A549 (cell line): ENCODE measurements at regions not wholly inside any gene's neighbourhood (a gene's known extent, or its start where the extent isn't known, plus 50 kb on each side); places are given as distances from the start of the nearest gene placed in this dataset.

ENCODE experiments used
- ATAC-seq, 2 experiments: fragments of 200-7000 bp in 1 of 2; fragments of >200 bp in 1 of 2; cut with Nextera tagmentation in 1 of 2; cut with Tn5 transposase in 1 of 2; 3 replicates each; pipeline versions ENCODE4 v1.8.0 to v1.9.1; 2018 to 2020; ENCODE audit warnings: mild to moderate bottlenecking in 1 of 2, moderate library complexity in 1 of 2
- CTCF ChIA-PET: fragments of 300-600 bp; sonication (Branson Sonifier 250); formaldehyde crosslinking; extraction: SDS; loops from one replicate; lab custom pipeline; 2021; ENCODE audit warnings: antibody characterized with exemption, inconsistent platforms; lab: Yijun Ruan, JAX
- POLR2A ChIA-PET: fragments of 350-600 bp; formaldehyde crosslinking; extraction: SDS; loops from one replicate; lab custom pipeline; 2021; ENCODE audit warnings: antibody characterized with exemption, inconsistent platforms; lab: Yijun Ruan, JAX
- DNase-seq, 2 experiments: peaks; one replicate each; pipeline versions ENCODE4 v3.0.0 to v3.0.0-alpha.2; 2011 to 2016; ENCODE audit warnings: low read depth in 1 of 2, low spot score in 1 of 2
- FAIRE-seq: peaks from 2 replicates; lab custom pipeline; 2011; peaks lifted over from hg19 to GRCh38; lab: Jason Lieb, UNC
- H3K27ac ChIP-seq, 2 experiments: fragments of >200 bp; sonication (Bioruptor Twin); formaldehyde crosslinking; 3 replicates each; pipeline ENCODE4 v1.5.1; 2016 to 2017
- H3K4me1 ChIP-seq: fragments of >200 bp; sonication (Bioruptor Twin); formaldehyde crosslinking; 3 replicates; pipeline ENCODE4 v1.6.1; 2016
- H3K4me2 ChIP-seq: fragments of >200 bp; sonication (Bioruptor Twin); formaldehyde crosslinking; 3 replicates; pipeline ENCODE4 v1.6.1; 2016
- H3K4me3 ChIP-seq: fragments of >200 bp; sonication (Bioruptor Twin); formaldehyde crosslinking; 3 replicates; pipeline ENCODE4 v1.5.1; 2016
- H3K9me3 ChIP-seq: fragments of >200 bp; sonication (Bioruptor Twin); formaldehyde crosslinking; 3 replicates; pipeline ENCODE4 v1.6.1; 2016
- BCL3 ChIP-seq: fragments of >200 bp; sonication (Bioruptor Twin); formaldehyde crosslinking; IDR thresholded peaks from 3 replicates; pipeline ENCODE4 v1.6.1; 2016
- CHD2 ChIP-seq: fragments of 150-350 bp; IDR thresholded peaks from 2 replicates; pipeline ENCODE4 v1.6.1; 2014; ENCODE audit warnings: low read length; ENCODE audit not compliant: partially characterized antibody
- CHD4 ChIP-seq: fragments of 200-600 bp; sonication (generic); IDR thresholded peaks from 2 replicates; pipeline ENCODE4 v1.6.1; 2016; ENCODE audit warnings: antibody characterized with exemption, mild to moderate bottlenecking, borderline replicate concordance
- EHF ChIP-seq: fragments of 250-450 bp; sonication (Bioruptor Pico); IDR thresholded peaks from 2 replicates; pipeline ENCODE4 v1.5.0; 2020; ENCODE audit warnings: mild to moderate bottlenecking
- ELK1 ChIP-seq: fragments of 150-350 bp; IDR thresholded peaks from 2 replicates; pipeline ENCODE4 v1.6.1; 2014; ENCODE audit warnings: low read depth, mild to moderate bottlenecking, low read length
- EP300 ChIP-seq, 2 experiments: fragments of >200 bp; sonication (Bioruptor Twin); formaldehyde crosslinking; IDR thresholded peaks; 2 replicates in 1 of 2; 3 replicates in 1 of 2; pipeline ENCODE4 v1.6.1; 2016 to 2017
- FOXS1 ChIP-seq: fragments of 250-450 bp; sonication (Bioruptor Pico); IDR thresholded peaks from 2 replicates; pipeline ENCODE4 v1.5.0; 2020; ENCODE audit warnings: mild to moderate bottlenecking, moderate library complexity
- HES2 ChIP-seq: fragments of >200 bp; sonication (Bioruptor Twin); formaldehyde crosslinking; IDR thresholded peaks from 2 replicates; pipeline ENCODE4 v1.6.1; 2016
- HOXA7 ChIP-seq: fragments of 250-450 bp; sonication (Bioruptor Pico); IDR thresholded peaks from 2 replicates; pipeline ENCODE4 v1.5.0; 2020; ENCODE audit warnings: mild to moderate bottlenecking, moderate library complexity
- JUN ChIP-seq, 2 experiments: fragments of >200 bp; sonication (Bioruptor Twin); formaldehyde crosslinking; IDR thresholded peaks; 2 replicates in 1 of 2; 3 replicates in 1 of 2; pipeline ENCODE4 v1.6.1; 2016 to 2017
- KDM1A ChIP-seq: fragments of 200-600 bp; sonication (generic); IDR thresholded peaks from 2 replicates; pipeline ENCODE4 v1.6.1; 2016; ENCODE audit warnings: low read depth, mild to moderate bottlenecking
- MAFK ChIP-seq: fragments of 450-650 bp; IDR thresholded peaks from 2 replicates; pipeline ENCODE4 v1.6.1; 2014; ENCODE audit not compliant: partially characterized antibody
- NPAS2 ChIP-seq: fragments of 250-450 bp; sonication (Bioruptor Pico); IDR thresholded peaks from 2 replicates; pipeline ENCODE4 v1.8.0; 2022; ENCODE audit warnings: mild to moderate bottlenecking, moderate library complexity, borderline replicate concordance
- PHF8 ChIP-seq: fragments of 200-600 bp; sonication (generic); IDR thresholded peaks from 2 replicates; pipeline ENCODE4 v1.6.1; 2016; ENCODE audit warnings: low read depth, mild to moderate bottlenecking, antibody characterized with exemption, moderate library complexity, borderline replicate concordance
- POLR2AphosphoS2 ChIP-seq: conservative IDR thresholded peaks from 2 replicates; pipeline ENCODE4 v1.6.1; 2012; ENCODE audit warnings: low read length, improper control_type of control experiment, inconsistent platforms
- RAD21 ChIP-seq, 2 experiments: fragments of >200 bp in 1 of 2; sonication (Bioruptor Twin) in 1 of 2; formaldehyde crosslinking in 1 of 2; IDR thresholded peaks in 1 of 2; conservative IDR thresholded peaks in 1 of 2; 2 replicates in 1 of 2; 3 replicates in 1 of 2; pipeline ENCODE4 v1.6.1; 2012 to 2018; ENCODE audit warnings: inconsistent platforms in 1 of 2
- RARB ChIP-seq: fragments of 250-450 bp; sonication (Bioruptor Pico); IDR thresholded peaks from 2 replicates; pipeline ENCODE4 v1.8.0; 2021; ENCODE audit warnings: mild to moderate bottlenecking, moderate library complexity
- SMC3 ChIP-seq: fragments of >200 bp; sonication (Bioruptor Twin); formaldehyde crosslinking; IDR thresholded peaks from 3 replicates; pipeline ENCODE4 v1.6.1; 2018; ENCODE audit warnings: inconsistent platforms
- TFCP2L1 ChIP-seq: fragments of 250-450 bp; sonication (Bioruptor Pico); IDR thresholded peaks from 2 replicates; pipeline ENCODE4 v1.5.0; 2021; ENCODE audit warnings: mild to moderate bottlenecking
- ZC3H11A ChIP-seq: fragments of 450-650 bp; IDR thresholded peaks from 2 replicates; pipeline ENCODE4 v1.6.1; 2014; ENCODE audit warnings: antibody characterized with exemption, mild to moderate bottlenecking
- ZNF302 ChIP-seq: fragments of 250-450 bp; sonication (Bioruptor Pico); IDR thresholded peaks from 2 replicates; pipeline ENCODE4 v1.9.0; 2021; ENCODE audit warnings: inconsistent platforms, mild to moderate bottlenecking, moderate library complexity
- WGBS: methylation state at CpG from one replicate; pipeline ENCODE4 v1.1.6; 2017; ENCODE audit errors: missing lambda C conversion rate; 5-methylcytosine and 5-hydroxymethylcytosine counted together
- TF ChIP-seq, protein P1 (sequence below): IDR thresholded peaks from 2 replicates; pipeline ENCODE4 v1.6.1; 2012
- TF ChIP-seq, protein P2 (sequence below): fragments of 200-600 bp; sonication (generic); IDR thresholded peaks from 2 replicates; pipeline ENCODE4 v1.6.1; 2016; ENCODE audit warnings: antibody characterized with exemption, mild to moderate bottlenecking, moderate library complexity
- TF ChIP-seq, protein P3 (sequence below): IDR thresholded peaks from 2 replicates; pipeline ENCODE4 v1.6.1; 2012; ENCODE audit warnings: low read depth, borderline replicate concordance

DNA sequence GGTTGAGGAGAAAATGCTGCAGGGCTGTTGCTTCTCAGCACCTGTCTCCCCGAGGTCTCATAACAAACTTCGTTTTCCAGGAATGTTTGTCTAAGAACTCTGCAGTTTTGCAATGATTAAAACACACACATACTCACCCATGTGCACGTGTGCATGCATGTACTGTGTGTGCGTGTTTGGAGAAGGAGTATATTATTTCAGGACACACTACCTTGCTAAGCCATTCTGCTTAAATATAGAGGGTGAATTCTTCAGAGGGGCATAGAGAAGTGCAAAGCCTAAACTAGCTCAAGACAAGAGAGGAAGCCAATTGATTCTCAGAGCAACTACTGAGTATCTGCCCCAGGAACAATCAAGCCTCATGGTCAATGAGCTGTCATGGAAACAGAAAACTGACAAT lies 298.4 kb upstream of the MGMT start:
- CTCF ChIA-PET = no interaction called here
- no peak for FAIRE-seq
- DNase-seq = no peak
- Histone ChIP-seq H3K4me3 (no peak overlapping the region), H3K9me3 (no peaks in the 10 kb centered on the region), H3K4me1 (no peaks in the 10 kb centered on the region)
- no peak for ATAC-seq
- POLR2A ChIA-PET = no interaction called here
- TF ChIP-seq FOXS1 (CRISPR knock-in tag) (no peak), NPAS2 (no peak), CHD2 (no peak), EHF (CRISPR knock-in tag) (no peak), TFCP2L1 (CRISPR knock-in tag) (no peak), KDM1A (no peak), RARB (CRISPR knock-in tag) (no peak), JUN (IDR thresholded peaks at IDR 0.05) (no peak), SMC3 (no peak)
- TF ChIP-seq, all 56 proteins: peak for 0
- H3K4me2 ChIP-seq = no peak overlapping the region
- H3K27ac ChIP-seq = no peak overlapping the region
- 2% methylated on average over 4 of the region's 4 CpGs for WGBS

- Histone ChIP-seq H3K4me1 (no peaks in the 10 kb centered on the region), H3K4me2 (no peak overlapping the region)
- CTCF ChIA-PET = no interaction called here
- FAIRE-seq = no peak
- TF ChIP-seq CHD4 (no peak), RAD21 (conservative IDR thresholded peaks at IDR 0.05 in 1 of 2, IDR thresholded peaks at IDR 0.05 in 1 of 2) (no peak), FOXS1 (CRISPR knock-in tag) (no peak), EP300 (IDR thresholded peaks at IDR 0.05) (no peak), BCL3 (no peak), KDM1A (no peak), RARB (CRISPR knock-in tag) (no peak), POLR2AphosphoS2 (no peak)
- TF ChIP-seq, protein P1, sequence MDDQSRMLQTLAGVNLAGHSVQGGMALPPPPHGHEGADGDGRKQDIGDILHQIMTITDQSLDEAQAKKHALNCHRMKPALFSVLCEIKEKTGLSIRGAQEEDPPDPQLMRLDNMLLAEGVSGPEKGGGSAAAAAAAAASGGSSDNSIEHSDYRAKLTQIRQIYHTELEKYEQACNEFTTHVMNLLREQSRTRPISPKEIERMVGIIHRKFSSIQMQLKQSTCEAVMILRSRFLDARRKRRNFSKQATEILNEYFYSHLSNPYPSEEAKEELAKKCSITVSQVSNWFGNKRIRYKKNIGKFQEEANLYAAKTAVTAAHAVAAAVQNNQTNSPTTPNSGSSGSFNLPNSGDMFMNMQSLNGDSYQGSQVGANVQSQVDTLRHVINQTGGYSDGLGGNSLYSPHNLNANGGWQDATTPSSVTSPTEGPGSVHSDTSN = no peak
- TF ChIP-seq, all 56 proteins: peak for 0
- no peaks in the 10 kb centered on the region for H3K9me3 ChIP-seq
- DNase-seq (no peak), ATAC-seq (no peak)
- 8% methylated on average over 6 of the region's 6 CpGs for WGBS
- no peak overlapping the region for H3K27ac ChIP-seq
- H3K4me3 ChIP-seq = no peak overlapping the region
- POLR2A ChIA-PET = no interaction called here
Measured at GRCh38 chr10:129169115-129169514, 297.9 kb upstream of the MGMT start.

DNA sequence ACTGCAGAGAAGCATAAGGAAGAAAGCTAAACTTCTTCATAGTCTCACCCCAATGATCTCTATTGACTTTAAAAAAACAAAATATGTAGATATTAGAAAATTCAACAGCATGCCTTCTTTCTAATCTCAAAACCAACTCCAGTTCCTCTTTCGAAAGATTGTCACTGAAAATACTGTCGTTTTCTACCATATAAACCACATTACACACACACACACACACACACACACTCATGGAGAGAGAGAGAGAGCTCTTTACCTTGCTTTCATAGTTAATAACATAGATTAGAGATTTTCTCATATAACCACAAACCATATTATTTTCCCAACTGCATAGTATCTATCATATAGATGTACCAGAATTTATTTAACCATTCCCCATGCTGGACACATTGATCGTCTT lies 296.2 kb upstream of the MGMT start:
- Histone ChIP-seq H3K4me1 (no peaks in the 10 kb centered on the region), H3K4me3 (no peak overlapping the region), H3K4me2 (no peak overlapping the region), H3K9me3 (no peaks in the 10 kb centered on the region), H3K27ac (no peak overlapping the region)
- CTCF ChIA-PET = no interaction called here
- POLR2A ChIA-PET = no interaction called here
- WGBS = 1% methylated on average over 3 of the region's 3 CpGs
- FAIRE-seq = no peak
- no peak for ATAC-seq
- DNase-seq = no peak
- TF ChIP-seq HOXA7 (CRISPR knock-in tag) = no peak
- TF ChIP-seq, protein P2, sequence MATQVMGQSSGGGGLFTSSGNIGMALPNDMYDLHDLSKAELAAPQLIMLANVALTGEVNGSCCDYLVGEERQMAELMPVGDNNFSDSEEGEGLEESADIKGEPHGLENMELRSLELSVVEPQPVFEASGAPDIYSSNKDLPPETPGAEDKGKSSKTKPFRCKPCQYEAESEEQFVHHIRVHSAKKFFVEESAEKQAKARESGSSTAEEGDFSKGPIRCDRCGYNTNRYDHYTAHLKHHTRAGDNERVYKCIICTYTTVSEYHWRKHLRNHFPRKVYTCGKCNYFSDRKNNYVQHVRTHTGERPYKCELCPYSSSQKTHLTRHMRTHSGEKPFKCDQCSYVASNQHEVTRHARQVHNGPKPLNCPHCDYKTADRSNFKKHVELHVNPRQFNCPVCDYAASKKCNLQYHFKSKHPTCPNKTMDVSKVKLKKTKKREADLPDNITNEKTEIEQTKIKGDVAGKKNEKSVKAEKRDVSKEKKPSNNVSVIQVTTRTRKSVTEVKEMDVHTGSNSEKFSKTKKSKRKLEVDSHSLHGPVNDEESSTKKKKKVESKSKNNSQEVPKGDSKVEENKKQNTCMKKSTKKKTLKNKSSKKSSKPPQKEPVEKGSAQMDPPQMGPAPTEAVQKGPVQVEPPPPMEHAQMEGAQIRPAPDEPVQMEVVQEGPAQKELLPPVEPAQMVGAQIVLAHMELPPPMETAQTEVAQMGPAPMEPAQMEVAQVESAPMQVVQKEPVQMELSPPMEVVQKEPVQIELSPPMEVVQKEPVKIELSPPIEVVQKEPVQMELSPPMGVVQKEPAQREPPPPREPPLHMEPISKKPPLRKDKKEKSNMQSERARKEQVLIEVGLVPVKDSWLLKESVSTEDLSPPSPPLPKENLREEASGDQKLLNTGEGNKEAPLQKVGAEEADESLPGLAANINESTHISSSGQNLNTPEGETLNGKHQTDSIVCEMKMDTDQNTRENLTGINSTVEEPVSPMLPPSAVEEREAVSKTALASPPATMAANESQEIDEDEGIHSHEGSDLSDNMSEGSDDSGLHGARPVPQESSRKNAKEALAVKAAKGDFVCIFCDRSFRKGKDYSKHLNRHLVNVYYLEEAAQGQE = no peak
- TF ChIP-seq MAFK = no peak
- no peak for TF ChIP-seq SMC3
- no peak for TF ChIP-seq CHD4
- no peak for TF ChIP-seq FOXS1 (CRISPR knock-in tag)
- no peak for TF ChIP-seq ELK1
- no peak for TF ChIP-seq ZNF302
- TF ChIP-seq, protein P3, sequence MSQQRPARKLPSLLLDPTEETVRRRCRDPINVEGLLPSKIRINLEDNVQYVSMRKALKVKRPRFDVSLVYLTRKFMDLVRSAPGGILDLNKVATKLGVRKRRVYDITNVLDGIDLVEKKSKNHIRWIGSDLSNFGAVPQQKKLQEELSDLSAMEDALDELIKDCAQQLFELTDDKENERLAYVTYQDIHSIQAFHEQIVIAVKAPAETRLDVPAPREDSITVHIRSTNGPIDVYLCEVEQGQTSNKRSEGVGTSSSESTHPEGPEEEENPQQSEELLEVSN = no peak
- TF ChIP-seq PHF8 = no peak
- TF ChIP-seq ZC3H11A = no peak
- no peak for TF ChIP-seq HES2
